A549 (cell line): ENCODE measurements at regions not wholly inside any gene's neighbourhood (a gene's known extent, or its start where the extent isn't known, plus 50 kb on each side); places are given as distances from the start of the nearest gene placed in this dataset.

Experiments used
- ATAC-seq, 2 experiments: fragments of 200-7000 bp in 1 of 2; fragments of >200 bp in 1 of 2; cut with Nextera tagmentation in 1 of 2; cut with Tn5 transposase in 1 of 2; 3 replicates each; pipeline versions ENCODE4 v1.8.0 to v1.9.1; 2018 to 2020; ENCODE audit warnings: mild to moderate bottlenecking in 1 of 2, moderate library complexity in 1 of 2
- CTCF ChIA-PET: fragments of 300-600 bp; sonication (Branson Sonifier 250); formaldehyde crosslinking; extraction: SDS; loops from one replicate; lab custom pipeline; 2021; ENCODE audit warnings: antibody characterized with exemption, inconsistent platforms; lab: Yijun Ruan, JAX
- POLR2A ChIA-PET: fragments of 350-600 bp; formaldehyde crosslinking; extraction: SDS; loops from one replicate; lab custom pipeline; 2021; ENCODE audit warnings: antibody characterized with exemption, inconsistent platforms; lab: Yijun Ruan, JAX
- DNase-seq, 2 experiments: peaks; one replicate each; pipeline versions ENCODE4 v3.0.0 to v3.0.0-alpha.2; 2011 to 2016; ENCODE audit warnings: low read depth in 1 of 2, low spot score in 1 of 2
- FAIRE-seq: peaks from 2 replicates; lab custom pipeline; 2011; peaks lifted over from hg19 to GRCh38; lab: Jason Lieb, UNC
- H3K27ac ChIP-seq, 2 experiments: fragments of >200 bp; sonication (Bioruptor Twin); formaldehyde crosslinking; 3 replicates each; pipeline ENCODE4 v1.5.1; 2016 to 2017
- H3K4me1 ChIP-seq: fragments of >200 bp; sonication (Bioruptor Twin); formaldehyde crosslinking; 3 replicates; pipeline ENCODE4 v1.6.1; 2016
- H3K4me2 ChIP-seq: fragments of >200 bp; sonication (Bioruptor Twin); formaldehyde crosslinking; 3 replicates; pipeline ENCODE4 v1.6.1; 2016
- H3K4me3 ChIP-seq: fragments of >200 bp; sonication (Bioruptor Twin); formaldehyde crosslinking; 3 replicates; pipeline ENCODE4 v1.5.1; 2016
- H3K9me3 ChIP-seq: fragments of >200 bp; sonication (Bioruptor Twin); formaldehyde crosslinking; 3 replicates; pipeline ENCODE4 v1.6.1; 2016
- ATOH8 ChIP-seq: fragments of 250-450 bp; sonication (Bioruptor Pico); IDR thresholded peaks from 2 replicates; pipeline ENCODE4 v1.5.0; 2020; ENCODE audit warnings: low read depth, mild to moderate bottlenecking, moderate library complexity
- BHLHE40 ChIP-seq: IDR thresholded peaks from 2 replicates; pipeline ENCODE4 v1.6.1; 2012; ENCODE audit warnings: low read depth, low read length, inconsistent platforms
- CBX2 ChIP-seq: fragments of 200-600 bp; sonication (generic); IDR thresholded peaks from 2 replicates; pipeline ENCODE4 v1.6.1; 2016; ENCODE audit warnings: low read depth, mild to moderate bottlenecking, borderline replicate concordance
- CHD2 ChIP-seq: fragments of 150-350 bp; IDR thresholded peaks from 2 replicates; pipeline ENCODE4 v1.6.1; 2014; ENCODE audit warnings: low read length; ENCODE audit not compliant: partially characterized antibody
- CTCF ChIP-seq: fragments of >200 bp; sonication (Bioruptor Twin); formaldehyde crosslinking; IDR thresholded peaks from 3 replicates; pipeline ENCODE4 v1.5.1; 2016
- EHF ChIP-seq: fragments of 250-450 bp; sonication (Bioruptor Pico); IDR thresholded peaks from 2 replicates; pipeline ENCODE4 v1.5.0; 2020; ENCODE audit warnings: mild to moderate bottlenecking
- EHMT2 ChIP-seq: fragments of 200-600 bp; sonication (generic); IDR thresholded peaks from 2 replicates; pipeline ENCODE4 v1.6.1; 2016; ENCODE audit warnings: antibody characterized with exemption, low read depth, mild to moderate bottlenecking, moderate library complexity
- EP300 ChIP-seq, 2 experiments: fragments of >200 bp; sonication (Bioruptor Twin); formaldehyde crosslinking; IDR thresholded peaks; 2 replicates in 1 of 2; 3 replicates in 1 of 2; pipeline ENCODE4 v1.6.1; 2016 to 2017
- HDAC2 ChIP-seq: fragments of 200-600 bp; sonication (generic); IDR thresholded peaks from 2 replicates; pipeline ENCODE4 v1.6.1; 2016
- HES2 ChIP-seq: fragments of >200 bp; sonication (Bioruptor Twin); formaldehyde crosslinking; IDR thresholded peaks from 2 replicates; pipeline ENCODE4 v1.6.1; 2016
- HEYL ChIP-seq: fragments of 250-450 bp; sonication (Bioruptor Pico); IDR thresholded peaks from 2 replicates; pipeline ENCODE4 v1.8.0; 2021; ENCODE audit warnings: mild to moderate bottlenecking, moderate library complexity
- HOXB5 ChIP-seq: fragments of 250-450 bp; sonication (Bioruptor Pico); IDR thresholded peaks from 2 replicates; pipeline ENCODE4 v1.5.0; 2020; ENCODE audit warnings: mild to moderate bottlenecking, moderate library complexity
- JUN ChIP-seq, 2 experiments: fragments of >200 bp; sonication (Bioruptor Twin); formaldehyde crosslinking; IDR thresholded peaks; 2 replicates in 1 of 2; 3 replicates in 1 of 2; pipeline ENCODE4 v1.6.1; 2016 to 2017
- KDM1A ChIP-seq: fragments of 200-600 bp; sonication (generic); IDR thresholded peaks from 2 replicates; pipeline ENCODE4 v1.6.1; 2016; ENCODE audit warnings: low read depth, mild to moderate bottlenecking
- KDM5A ChIP-seq: fragments of 200-600 bp; sonication (generic); IDR thresholded peaks from 2 replicates; pipeline ENCODE4 v1.6.1; 2016; ENCODE audit warnings: antibody characterized with exemption, mild to moderate bottlenecking
- MAFK ChIP-seq: fragments of 450-650 bp; IDR thresholded peaks from 2 replicates; pipeline ENCODE4 v1.6.1; 2014; ENCODE audit not compliant: partially characterized antibody
- MAX ChIP-seq: IDR thresholded peaks from 2 replicates; pipeline ENCODE4 v1.6.1; 2012
- PHF8 ChIP-seq: fragments of 200-600 bp; sonication (generic); IDR thresholded peaks from 2 replicates; pipeline ENCODE4 v1.6.1; 2016; ENCODE audit warnings: low read depth, mild to moderate bottlenecking, antibody characterized with exemption, moderate library complexity, borderline replicate concordance
- POLR2AphosphoS2 ChIP-seq: conservative IDR thresholded peaks from 2 replicates; pipeline ENCODE4 v1.6.1; 2012; ENCODE audit warnings: low read length, improper control_type of control experiment, inconsistent platforms
- RAD21 ChIP-seq, 2 experiments: fragments of >200 bp in 1 of 2; sonication (Bioruptor Twin) in 1 of 2; formaldehyde crosslinking in 1 of 2; IDR thresholded peaks in 1 of 2; conservative IDR thresholded peaks in 1 of 2; 2 replicates in 1 of 2; 3 replicates in 1 of 2; pipeline ENCODE4 v1.6.1; 2012 to 2018; ENCODE audit warnings: inconsistent platforms in 1 of 2
- RNF2 ChIP-seq: fragments of 200-600 bp; sonication (generic); IDR thresholded peaks from 2 replicates; pipeline ENCODE4 v1.6.1; 2016; ENCODE audit warnings: low read depth, mild to moderate bottlenecking, antibody characterized with exemption, moderate library complexity, borderline replicate concordance
- TFCP2L1 ChIP-seq: fragments of 250-450 bp; sonication (Bioruptor Pico); IDR thresholded peaks from 2 replicates; pipeline ENCODE4 v1.5.0; 2021; ENCODE audit warnings: mild to moderate bottlenecking
- TP53 ChIP-seq: fragments of 250-450 bp; sonication (Bioruptor Pico); IDR thresholded peaks from 2 replicates; pipeline ENCODE4 v1.5.0; 2021; ENCODE audit warnings: mild to moderate bottlenecking, moderate library complexity
- ZSCAN20 ChIP-seq: fragments of 250-450 bp; sonication (Bioruptor Pico); IDR thresholded peaks from 2 replicates; pipeline ENCODE4 v1.8.0; 2022; ENCODE audit warnings: mild to moderate bottlenecking, moderate library complexity
- WGBS: methylation state at CpG from one replicate; pipeline ENCODE4 v1.1.6; 2017; ENCODE audit errors: missing lambda C conversion rate; 5-methylcytosine and 5-hydroxymethylcytosine counted together
- TF ChIP-seq, protein P1 (sequence below): fragments of 150-350 bp; IDR thresholded peaks from 2 replicates; pipeline ENCODE4 v1.6.1; 2014; ENCODE audit warnings: low read depth, mild to moderate bottlenecking, low read length
- TF ChIP-seq, protein P2 (sequence below): fragments of 250-450 bp; sonication (Bioruptor Pico); IDR thresholded peaks from 2 replicates; pipeline ENCODE4 v1.5.0; 2021; ENCODE audit warnings: mild to moderate bottlenecking, moderate library complexity, borderline replicate concordance

GRCh38 chr5:130890610-130891009 is 274.4 kb downstream of the HINT1 start:
- WGBS = 87% methylated on average over 2 of the region's 2 CpGs
- H3K9me3 ChIP-seq = no peaks in the 10 kb centered on the region
- TF ChIP-seq ATOH8 (CRISPR knock-in tag) = no peak
- ATAC-seq (no peak), FAIRE-seq (peak; percentile 23), DNase-seq (no peak)
- 0 out of 3 replicates have a peak, but pooled peaks cover 1% of the 10 kb centered on the region for H3K4me1 ChIP-seq
- ChIA-PET CTCF (no interaction called here), POLR2A (no interaction called here)
- no peak overlapping the region for H3K4me2 ChIP-seq
- no peak overlapping the region for H3K27ac ChIP-seq
- H3K4me3 ChIP-seq = no peak overlapping the region

DNA sequence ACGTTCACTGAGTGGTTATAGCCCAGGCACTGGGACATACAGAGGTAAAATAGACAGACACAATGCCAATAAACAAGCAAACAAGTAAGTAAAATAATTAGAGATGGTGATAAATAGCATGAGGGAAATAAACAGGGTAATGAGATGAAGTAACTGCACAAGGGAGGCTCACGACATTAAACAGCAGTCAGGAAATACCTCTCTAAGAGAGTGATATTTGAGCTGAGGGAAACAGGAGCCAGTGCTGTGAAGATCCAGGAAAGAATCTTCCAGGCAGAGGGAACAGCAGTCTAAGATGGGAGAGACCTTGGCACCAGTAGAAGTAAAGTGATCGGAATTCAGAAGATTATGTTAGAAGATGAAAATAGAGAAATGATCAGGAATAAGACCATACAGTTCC is 279.4 kb downstream of the HINT1 start:
- no peak overlapping the region for H3K4me3 ChIP-seq
- H3K4me1 ChIP-seq = peaks cover 12% of the 10 kb centered on the region; the same call in 1 of the 3 replicates
- peak overlapping the region; percentile 22; the same call in 1 of the 3 replicates for H3K4me2 ChIP-seq
- TF ChIP-seq, protein P1, sequence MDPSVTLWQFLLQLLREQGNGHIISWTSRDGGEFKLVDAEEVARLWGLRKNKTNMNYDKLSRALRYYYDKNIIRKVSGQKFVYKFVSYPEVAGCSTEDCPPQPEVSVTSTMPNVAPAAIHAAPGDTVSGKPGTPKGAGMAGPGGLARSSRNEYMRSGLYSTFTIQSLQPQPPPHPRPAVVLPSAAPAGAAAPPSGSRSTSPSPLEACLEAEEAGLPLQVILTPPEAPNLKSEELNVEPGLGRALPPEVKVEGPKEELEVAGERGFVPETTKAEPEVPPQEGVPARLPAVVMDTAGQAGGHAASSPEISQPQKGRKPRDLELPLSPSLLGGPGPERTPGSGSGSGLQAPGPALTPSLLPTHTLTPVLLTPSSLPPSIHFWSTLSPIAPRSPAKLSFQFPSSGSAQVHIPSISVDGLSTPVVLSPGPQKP = no peak
- TF ChIP-seq MAFK = no peak
- TF ChIP-seq POLR2AphosphoS2 = no peak
- no peak for TF ChIP-seq RAD21 (conservative IDR thresholded peaks at IDR 0.05 in 1 of 2, IDR thresholded peaks at IDR 0.05 in 1 of 2)
- no peak for TF ChIP-seq JUN (IDR thresholded peaks at IDR 0.05)
- TF ChIP-seq HOXB5 (CRISPR knock-in tag) = no peak
- TF ChIP-seq ZSCAN20 = no peak
- no peak for TF ChIP-seq KDM1A
- TF ChIP-seq, protein P2, sequence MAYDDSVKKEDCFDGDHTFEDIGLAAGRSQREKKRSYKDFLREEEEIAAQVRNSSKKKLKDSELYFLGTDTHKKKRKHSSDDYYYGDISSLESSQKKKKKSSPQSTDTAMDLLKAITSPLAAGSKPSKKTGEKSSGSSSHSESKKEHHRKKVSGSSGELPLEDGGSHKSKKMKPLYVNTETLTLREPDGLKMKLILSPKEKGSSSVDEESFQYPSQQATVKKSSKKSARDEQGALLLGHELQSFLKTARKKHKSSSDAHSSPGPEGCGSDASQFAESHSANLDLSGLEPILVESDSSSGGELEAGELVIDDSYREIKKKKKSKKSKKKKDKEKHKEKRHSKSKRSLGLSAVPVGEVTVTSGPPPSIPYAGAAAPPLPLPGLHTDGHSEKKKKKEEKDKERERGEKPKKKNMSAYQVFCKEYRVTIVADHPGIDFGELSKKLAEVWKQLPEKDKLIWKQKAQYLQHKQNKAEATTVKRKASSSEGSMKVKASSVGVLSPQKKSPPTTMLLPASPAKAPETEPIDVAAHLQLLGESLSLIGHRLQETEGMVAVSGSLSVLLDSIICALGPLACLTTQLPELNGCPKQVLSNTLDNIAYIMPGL (CRISPR knock-in tag) = no peak
- no peak for TF ChIP-seq HES2
- no peak for TF ChIP-seq HDAC2
- TF ChIP-seq EHF (CRISPR knock-in tag) = no peak
- TF ChIP-seq TFCP2L1 (CRISPR knock-in tag) = no peak
- TF ChIP-seq EP300 (IDR thresholded peaks at IDR 0.05) = no peak
- TF ChIP-seq RNF2 = no peak
- no peak for TF ChIP-seq BHLHE40
- no peak for TF ChIP-seq PHF8
- TF ChIP-seq HEYL (CRISPR knock-in tag) = no peak
- H3K27ac ChIP-seq = no peak overlapping the region; a peak in 1 of 6 replicates
- ATAC-seq = peak in 1 of 2 experiments; percentile 50; a peak in 2 of 6 replicates
- no peak for FAIRE-seq
- WGBS = 39% methylated on average over 3 of the region's 3 CpGs
- POLR2A ChIA-PET = no interaction called here
- CTCF ChIA-PET = no interaction called here
- no peak for DNase-seq
- no peaks in the 10 kb centered on the region for H3K9me3 ChIP-seq

GRCh38 chr5:130885027-130885426 is 280.0 kb downstream of the HINT1 start:
- ATAC-seq (peak in 1 of 2 experiments; percentile 45; a peak in 2 of 6 replicates), DNase-seq (peak in 1 of 2 experiments; percentile 25), FAIRE-seq (peak; percentile 63)
- Histone ChIP-seq H3K27ac (no peak overlapping the region; a peak in 1 of 6 replicates), H3K4me2 (peak overlapping the region; percentile 22; the same call in 1 of the 3 replicates), H3K4me1 (peaks cover 12% of the 10 kb centered on the region; the same call in 1 of the 3 replicates), H3K4me3 (no peak overlapping the region), H3K9me3 (no peaks in the 10 kb centered on the region)
- 28% methylated on average over 3 of the region's 3 CpGs for WGBS
- POLR2A ChIA-PET = no interaction called here
- CTCF ChIA-PET = no interaction called here
- TF ChIP-seq TP53 (no peak), KDM5A (no peak), BHLHE40 (no peak), EHMT2 (no peak), PHF8 (no peak), CBX2 (no peak), MAX (no peak), CHD2 (no peak), POLR2AphosphoS2 (no peak), ATOH8 (CRISPR knock-in tag) (no peak), CTCF (no peak)
- TF ChIP-seq, protein P1 = no peak
